ENCODE measurements at regions not wholly inside any gene's neighbourhood (a gene's known extent, or its start where the extent isn't known, plus 50 kb on each side); places are given as distances from the start of the nearest gene placed in this dataset.

- TF ChIP-seq ZNF514 (tag by site-specific recombination; IDR thresholded peaks at IDR 0.05) (no peak), ZSCAN30 (tag by site-specific recombination; IDR thresholded peaks at IDR 0.05) (no peak), GLI4 (tag by site-specific recombination; IDR thresholded peaks at IDR 0.05) (no peak), ZNF558 (tag by site-specific recombination; IDR thresholded peaks at IDR 0.05) (no peak), MEIS1 (CRISPR knock-in tag; IDR thresholded peaks at IDR 0.05; ENCODE audit: borderline replicate concordance) (no peak), ZNF146 (tag by site-specific recombination; IDR thresholded peaks at IDR 0.05) (no peak), ZNF423 (tag by site-specific recombination; IDR thresholded peaks at IDR 0.05) (no peak), KLF8 (tag by site-specific recombination; IDR thresholded peaks at IDR 0.05) (no peak), ZNF654 (tag by site-specific recombination; IDR thresholded peaks at IDR 0.05; ENCODE audit: low read depth) (no peak), EGR2 (tag by site-specific recombination; IDR thresholded peaks at IDR 0.05; ENCODE audit: low read depth) (no peak), ZNF600 (tag by site-specific recombination; IDR thresholded peaks at IDR 0.05) (no peak)
- ChIA-PET POLR2A (no interaction called here), CTCF (interaction anchor here (0.9 kb wide), 1 partner anchor 12 kb away, joined by 8 read pairs; no protein-coding TSS in a partner anchor)
- Histone ChIP-seq H3K36me3 (ENCODE audit: control insufficient read depth in 2 of 2, insufficient read depth in 1 of 2, low read length in 2 of 2) (no peaks in the 10 kb centered on the region), H3K4me1 (ENCODE audit: control insufficient read depth, insufficient read depth, low read length) (no peaks in the 10 kb centered on the region), H3K27ac (ENCODE audit: extremely low read depth, low read depth, low read length) (no peak overlapping the region), H3K4me3 (ENCODE audit: low read depth, low read length) (no peak overlapping the region), H3K9me3 (ENCODE audit: control insufficient read depth, insufficient read depth, low read depth, low read length) (no peaks in the 10 kb centered on the region; the same call in 1 of the 2 replicates)
Observed at GRCh38 chrX:127177966-127178365, 358.4 kb downstream of the PRR32 start.

DNA sequence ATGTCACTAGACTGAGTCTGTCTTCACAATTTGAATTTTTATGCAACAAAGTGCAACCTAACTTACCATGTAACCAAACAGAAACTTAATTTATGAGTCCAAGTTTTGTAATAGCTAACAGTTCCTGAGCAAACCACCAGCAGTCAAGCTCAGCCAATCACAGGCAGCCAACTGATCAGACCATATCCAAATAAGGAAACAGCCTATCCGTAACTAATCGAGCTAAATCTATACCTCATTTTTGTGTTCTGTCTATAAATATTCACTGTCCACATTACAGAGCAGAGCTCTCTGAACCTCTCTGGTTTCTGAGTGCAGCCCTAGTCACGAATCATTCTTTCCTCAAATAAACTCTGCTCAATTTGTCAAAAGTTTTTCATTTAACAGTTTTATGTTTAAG is 367.6 kb downstream of the PRR32 start:
- Histone ChIP-seq H3K4me1 (ENCODE audit: control insufficient read depth, insufficient read depth, low read length) (no peaks in the 10 kb centered on the region), H3K9me3 (ENCODE audit: control insufficient read depth, insufficient read depth, low read depth, low read length) (no peaks in the 10 kb centered on the region), H3K4me3 (ENCODE audit: low read depth, low read length) (no peak overlapping the region), H3K36me3 (ENCODE audit: control insufficient read depth in 2 of 2, insufficient read depth in 1 of 2, low read length in 2 of 2) (no peaks in the 10 kb centered on the region), H3K27ac (ENCODE audit: extremely low read depth, low read depth, low read length) (no peak overlapping the region)
- CTCF ChIA-PET = interaction anchor here (0.7 kb wide), 1 partner anchor 55 kb away, joined by 3 read pairs; no protein-coding TSS in a partner anchor
- TF ChIP-seq PRDM1 (tag by site-specific recombination; IDR thresholded peaks at IDR 0.05) = no peak
- no peak for TF ChIP-seq ZNF18 (tag by site-specific recombination; IDR thresholded peaks at IDR 0.05)
- TF ChIP-seq ZIC2 (tag by site-specific recombination; IDR thresholded peaks at IDR 0.05) = no peak
- TF ChIP-seq ZNF571 (tag by site-specific recombination; IDR thresholded peaks at IDR 0.05) = no peak
- TF ChIP-seq ZNF398 (tag by site-specific recombination; IDR thresholded peaks at IDR 0.05) = no peak
- TF ChIP-seq ELK4 (IDR thresholded peaks at IDR 0.05; ENCODE audit: borderline replicate concordance, low read depth, low read length) = no peak
- POLR2A ChIA-PET = no interaction called here

- Histone ChIP-seq H3K4me3 (ENCODE audit: low read depth, low read length) (no peak overlapping the region), H3K9me3 (ENCODE audit: control insufficient read depth, insufficient read depth, low read depth, low read length) (peaks cover 2% of the 10 kb centered on the region; the same call in 1 of the 2 replicates), H3K4me1 (ENCODE audit: control insufficient read depth, insufficient read depth, low read length) (no peaks in the 10 kb centered on the region), H3K36me3 (ENCODE audit: control insufficient read depth in 2 of 2, insufficient read depth in 1 of 2, low read length in 2 of 2) (no peaks in the 10 kb centered on the region), H3K27ac (ENCODE audit: extremely low read depth, low read depth, low read length) (no peak overlapping the region)
- ChIA-PET CTCF (interaction anchor here (0.5 kb wide), 1 partner anchor 35 kb away, joined by 5 read pairs; no protein-coding TSS in a partner anchor), POLR2A (no interaction called here)
- TF ChIP-seq ZBTB1 (tag by site-specific recombination; IDR thresholded peaks at IDR 0.05) (no peak), KLF7 (tag by site-specific recombination; IDR thresholded peaks at IDR 0.05; ENCODE audit: borderline replicate concordance) (no peak), ZNF513 (tag by site-specific recombination; IDR thresholded peaks at IDR 0.05) (no peak)
Observed at GRCh38 chrX:127190381-127190780, 370.9 kb downstream of the PRR32 start.

Data from HEK293 (cell line).